SKM-1 (cell line): ENCODE measurements at regions not wholly inside any gene's neighbourhood (a gene's known extent, or its start where the extent isn't known, plus 50 kb on each side); places are given as distances from the start of the nearest gene placed in this dataset.

ENCODE experiments used
- DNase-seq: peaks from one replicate; lab custom pipeline; 2025; ENCODE audit not compliant: unreplicated experiment; lab: John Stamatoyannopoulos, UW

DNA sequence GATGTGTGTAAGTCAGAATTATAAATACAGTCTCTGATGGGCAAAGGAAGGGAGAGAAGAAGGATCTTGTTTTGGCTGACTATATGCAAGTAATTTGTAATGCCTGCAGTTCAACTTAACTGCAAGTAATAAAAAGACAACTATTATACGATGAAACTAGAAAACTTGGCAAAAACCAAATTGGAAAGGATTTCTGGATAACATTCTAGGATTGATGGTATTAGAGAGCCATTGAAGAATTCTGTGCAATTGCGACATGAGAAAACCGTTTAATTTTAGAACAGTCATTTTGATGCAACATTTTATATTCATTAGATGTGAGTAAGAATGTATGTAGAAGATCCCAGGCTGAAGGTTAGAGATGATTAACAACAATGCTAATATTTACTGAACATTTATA lies 1334.1 kb downstream of the EFNB2 start:
- DNase-seq, result no peak

- no peak for DNase-seq
Observed at GRCh38 chr13:105200181-105200580, 1335.3 kb downstream of the EFNB2 start.

DNA sequence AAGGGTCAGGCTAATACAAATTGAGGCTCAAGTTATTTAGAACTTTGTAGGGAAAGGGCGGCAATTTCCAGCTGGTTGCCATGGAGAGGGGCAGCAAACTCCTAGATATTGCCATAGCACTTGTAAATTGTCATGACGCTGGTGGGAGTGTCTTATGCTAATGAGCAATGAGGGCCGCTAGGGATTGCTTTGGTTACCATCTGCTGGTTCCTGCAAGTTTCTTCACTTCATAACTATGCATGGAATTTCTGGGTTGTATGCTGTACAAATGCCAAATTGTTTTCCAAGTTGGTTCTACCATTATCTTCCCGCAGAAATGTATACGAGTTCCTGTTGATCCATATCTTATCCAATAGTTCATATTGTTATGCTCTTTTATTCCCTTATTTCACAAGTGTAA lies 1339.4 kb downstream of the EFNB2 start:
- no peak for DNase-seq

- no peak for DNase-seq
Observed at GRCh38 chr13:105193026-105193425, 1342.4 kb downstream of the EFNB2 start.

- peak; percentile 17 for DNase-seq
Observed at GRCh38 chr13:105184201-105184600, 1351.3 kb downstream of the EFNB2 start.

- DNase-seq, result peak; percentile 89
Observed at GRCh38 chr13:105177265-105177900, 1358.1 kb downstream of the EFNB2 start.

- no peak for DNase-seq
Observed at GRCh38 chr13:105170438-105170837, 1365.0 kb downstream of the EFNB2 start.

DNA sequence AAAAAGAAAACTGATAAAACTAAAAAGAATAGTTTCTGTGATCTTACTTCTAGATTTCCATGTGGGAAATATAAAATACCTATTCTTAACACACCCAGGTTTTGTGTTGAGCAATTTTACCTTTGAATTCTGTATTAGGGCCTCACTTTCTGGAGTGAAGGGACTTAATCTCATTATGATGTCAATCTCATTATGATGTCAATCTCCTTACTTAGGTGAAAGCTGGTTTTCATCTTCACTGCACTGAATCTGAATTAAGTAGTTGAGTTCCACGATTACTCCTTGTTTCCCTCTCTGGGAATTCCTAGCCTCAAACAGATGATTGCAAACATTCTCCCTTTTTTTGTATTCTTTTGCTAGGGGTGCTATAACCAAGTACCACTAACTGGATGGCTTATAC lies 1367.2 kb downstream of the EFNB2 start:
- no peak for DNase-seq

DNA sequence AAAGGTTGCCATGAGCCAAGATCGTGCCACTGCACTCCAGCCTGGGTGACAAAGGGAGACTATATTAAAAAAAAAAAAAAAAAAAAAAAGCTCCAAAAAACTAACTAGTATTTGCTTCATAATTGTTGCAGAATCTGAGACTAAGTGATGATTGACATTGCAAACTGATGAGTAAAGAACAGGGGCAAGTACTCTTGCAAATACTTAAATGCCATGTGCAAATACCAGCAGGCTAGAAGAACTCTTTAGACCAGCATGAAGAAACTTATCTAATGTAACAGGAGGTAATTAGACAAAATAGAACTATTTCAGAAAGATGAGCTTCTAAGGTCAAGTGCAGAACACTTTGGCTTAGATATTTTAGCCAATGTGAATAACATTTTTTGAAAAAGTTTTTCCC lies 1368.1 kb downstream of the EFNB2 start:
- DNase-seq, result no peak

GRCh38 chr13:105165449-105166125 lies 1369.9 kb downstream of the EFNB2 start:
- DNase-seq, result no peak

GRCh38 chr13:105159841-105160240 lies 1375.6 kb downstream of the EFNB2 start:
- DNase-seq, result no peak

DNA sequence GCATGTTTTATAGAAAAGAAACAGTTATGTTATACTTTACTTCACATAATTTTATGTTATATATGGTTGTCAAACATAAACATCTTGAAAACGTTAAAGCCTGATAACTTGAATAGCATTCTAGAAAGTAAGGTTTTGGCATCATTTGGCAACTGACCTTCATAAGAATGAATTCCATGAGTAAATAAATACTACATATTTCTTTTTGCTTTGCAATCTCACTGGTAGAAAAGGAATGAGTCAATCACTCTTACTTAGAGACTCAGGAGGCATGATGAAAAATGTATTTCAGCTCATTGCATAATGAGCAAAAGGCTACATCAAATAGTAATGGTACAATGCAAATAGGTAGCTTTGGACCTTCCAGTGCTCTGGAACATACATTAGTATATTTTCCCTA lies 1381.9 kb downstream of the EFNB2 start:
- DNase-seq, result no peak

DNA sequence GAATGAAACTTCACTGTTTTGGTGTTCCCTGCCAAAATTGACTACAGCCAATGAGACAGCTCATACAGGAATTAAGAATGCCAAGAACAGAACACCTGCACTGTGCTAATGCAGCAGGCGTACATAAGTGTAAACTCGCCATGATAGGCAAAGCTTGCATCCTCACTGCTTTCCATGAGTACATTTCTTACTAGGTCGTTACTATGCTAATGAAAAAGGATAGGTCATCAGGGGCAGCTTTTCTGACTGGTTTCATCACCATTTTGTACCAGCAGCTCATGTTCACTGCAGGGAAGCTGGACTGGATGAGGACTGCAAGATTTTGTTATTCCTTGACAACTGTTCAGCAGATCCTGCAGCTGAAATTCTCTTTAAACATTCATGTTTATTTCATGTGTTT lies 1383.8 kb downstream of the EFNB2 start:
- no peak for DNase-seq

DNA sequence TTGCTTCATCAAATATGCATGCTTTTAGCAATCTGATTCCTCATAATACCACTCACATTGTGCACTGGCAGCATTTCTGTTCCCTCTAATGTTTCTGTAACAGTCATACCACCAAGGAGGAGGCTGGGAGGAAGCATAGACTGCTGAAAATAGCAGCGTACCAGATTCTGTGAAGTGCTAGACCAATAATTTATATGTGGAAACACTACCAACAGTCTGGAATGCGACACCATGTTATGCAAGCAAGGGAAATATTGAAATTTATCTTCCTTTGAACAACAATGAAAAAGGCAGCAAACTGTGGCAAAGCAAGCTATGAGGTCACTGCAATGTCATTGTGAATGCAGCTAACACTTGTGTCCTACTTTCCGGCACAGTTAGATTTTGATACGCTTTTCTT lies 1388.0 kb downstream of the EFNB2 start:
- no peak for DNase-seq

- no peak for DNase-seq
Observed at GRCh38 chr13:105144936-105145335, 1390.5 kb downstream of the EFNB2 start.

DNA sequence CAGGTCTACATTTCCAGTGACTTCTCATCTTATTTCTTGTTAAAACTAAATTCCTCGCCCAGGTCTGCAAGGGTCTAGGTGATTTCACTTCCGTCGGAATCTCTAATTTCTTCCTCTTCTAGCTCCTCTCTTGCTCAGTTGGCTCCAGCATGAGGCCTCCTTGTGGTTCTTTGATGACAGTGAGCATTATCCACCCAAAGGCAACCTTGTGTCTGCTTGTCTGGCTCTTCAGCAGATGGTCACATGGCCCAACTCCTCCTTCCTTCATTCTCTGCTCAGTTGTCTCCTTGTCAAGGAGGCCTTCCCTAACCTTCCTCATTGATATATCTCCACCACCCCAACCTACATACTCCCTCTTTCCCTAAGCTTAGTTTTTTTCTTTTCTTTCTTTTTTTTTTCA lies 1391.4 kb downstream of the EFNB2 start:
- DNase-seq, result no peak

DNA sequence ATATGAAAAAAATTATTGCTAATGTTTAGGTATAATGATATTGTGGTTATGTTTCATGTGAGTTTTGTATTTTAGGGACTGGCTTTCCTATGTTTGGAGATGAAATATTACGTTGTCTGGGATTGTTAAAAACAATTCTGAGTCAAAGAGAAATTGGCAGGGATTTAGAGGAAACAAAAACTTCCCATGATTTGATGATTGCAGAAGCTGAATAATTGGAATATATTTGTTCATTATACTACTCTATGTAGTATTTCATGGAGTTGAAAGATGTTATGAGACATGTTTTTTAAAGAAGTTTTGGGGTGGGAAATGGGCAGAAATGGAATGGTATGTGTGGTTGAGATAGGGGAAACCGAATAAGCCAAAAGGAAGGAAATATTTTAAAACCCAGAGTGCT lies 1392.9 kb downstream of the EFNB2 start:
- DNase-seq, result no peak

- peak; percentile 91 for DNase-seq
Observed at GRCh38 chr13:105139380-105140285, 1395.8 kb downstream of the EFNB2 start.

DNA sequence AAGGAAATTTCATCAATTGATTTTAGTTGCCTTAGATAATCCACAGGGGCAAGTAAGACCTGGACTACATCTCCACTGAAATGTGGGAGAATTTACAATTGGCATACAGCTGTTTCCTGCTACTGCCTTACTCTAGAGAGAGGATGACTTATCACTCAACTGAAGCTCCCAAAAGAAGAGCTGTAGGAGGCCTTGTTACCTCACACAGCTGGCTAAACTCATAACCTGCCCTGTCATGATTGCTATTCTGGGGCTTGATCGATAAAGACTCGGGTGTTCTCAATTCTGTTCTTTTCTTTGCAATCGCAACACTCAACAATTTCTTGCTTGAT lies 1396.4 kb downstream of the EFNB2 start:
- DNase-seq, result no peak

- no peak for DNase-seq
Observed at GRCh38 chr13:105135852-105136615, 1399.4 kb downstream of the EFNB2 start.

GRCh38 chr13:105127732-105128131 lies 1407.7 kb downstream of the EFNB2 start:
- no peak for DNase-seq
